ENCODE measurements at regions not wholly inside any gene's neighbourhood (a gene's known extent, or its start where the extent isn't known, plus 50 kb on each side); places are given as distances from the start of the nearest gene placed in this dataset.
"Not testable (repeated sequence)": the region's sequence is repeated elsewhere in the genome, so short reads cannot be mapped to it uniquely, and the experiment has no call there.

DNA sequence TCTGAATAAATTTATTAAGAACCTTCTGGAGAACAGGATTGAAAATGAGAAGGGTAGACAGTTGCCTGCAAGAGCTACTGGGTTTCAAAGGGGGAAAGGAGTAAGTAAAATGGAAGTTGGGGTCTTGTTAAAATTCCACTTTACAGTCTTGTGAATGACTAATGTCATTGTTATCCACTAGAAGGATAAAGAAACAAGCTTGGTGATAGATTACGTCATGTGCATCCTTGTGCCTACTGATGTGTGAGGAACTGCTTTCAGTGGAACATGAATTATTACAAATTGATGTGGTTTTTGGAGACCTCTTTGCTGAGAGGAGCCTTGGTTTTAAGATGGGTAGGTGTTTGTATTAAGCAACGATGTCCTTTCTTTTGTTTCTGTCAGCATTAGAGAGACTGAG lies 272.5 kb upstream of the PRICKLE1 start (continued):
- TF ChIP-seq, protein P1, sequence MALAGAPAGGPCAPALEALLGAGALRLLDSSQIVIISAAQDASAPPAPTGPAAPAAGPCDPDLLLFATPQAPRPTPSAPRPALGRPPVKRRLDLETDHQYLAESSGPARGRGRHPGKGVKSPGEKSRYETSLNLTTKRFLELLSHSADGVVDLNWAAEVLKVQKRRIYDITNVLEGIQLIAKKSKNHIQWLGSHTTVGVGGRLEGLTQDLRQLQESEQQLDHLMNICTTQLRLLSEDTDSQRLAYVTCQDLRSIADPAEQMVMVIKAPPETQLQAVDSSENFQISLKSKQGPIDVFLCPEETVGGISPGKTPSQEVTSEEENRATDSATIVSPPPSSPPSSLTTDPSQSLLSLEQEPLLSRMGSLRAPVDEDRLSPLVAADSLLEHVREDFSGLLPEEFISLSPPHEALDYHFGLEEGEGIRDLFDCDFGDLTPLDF (CRISPR knock-in tag; IDR thresholded peaks at IDR 0.05) = no peak
- TF ChIP-seq SP1 (CRISPR knock-in tag; conservative IDR thresholded peaks at IDR 0.05) (no peak), OVOL2 (CRISPR knock-in tag; IDR thresholded peaks at IDR 0.05; ENCODE audit: borderline replicate concordance) (no peak), MXD4 (CRISPR knock-in tag; IDR thresholded peaks at IDR 0.05; ENCODE audit: borderline replicate concordance) (no peak), ZNF138 (CRISPR knock-in tag; conservative IDR thresholded peaks at IDR 0.05) (no peak), KAT7 (CRISPR knock-in tag; IDR thresholded peaks at IDR 0.05; ENCODE audit: borderline replicate concordance) (no peak)
- TF ChIP-seq, protein P2, sequence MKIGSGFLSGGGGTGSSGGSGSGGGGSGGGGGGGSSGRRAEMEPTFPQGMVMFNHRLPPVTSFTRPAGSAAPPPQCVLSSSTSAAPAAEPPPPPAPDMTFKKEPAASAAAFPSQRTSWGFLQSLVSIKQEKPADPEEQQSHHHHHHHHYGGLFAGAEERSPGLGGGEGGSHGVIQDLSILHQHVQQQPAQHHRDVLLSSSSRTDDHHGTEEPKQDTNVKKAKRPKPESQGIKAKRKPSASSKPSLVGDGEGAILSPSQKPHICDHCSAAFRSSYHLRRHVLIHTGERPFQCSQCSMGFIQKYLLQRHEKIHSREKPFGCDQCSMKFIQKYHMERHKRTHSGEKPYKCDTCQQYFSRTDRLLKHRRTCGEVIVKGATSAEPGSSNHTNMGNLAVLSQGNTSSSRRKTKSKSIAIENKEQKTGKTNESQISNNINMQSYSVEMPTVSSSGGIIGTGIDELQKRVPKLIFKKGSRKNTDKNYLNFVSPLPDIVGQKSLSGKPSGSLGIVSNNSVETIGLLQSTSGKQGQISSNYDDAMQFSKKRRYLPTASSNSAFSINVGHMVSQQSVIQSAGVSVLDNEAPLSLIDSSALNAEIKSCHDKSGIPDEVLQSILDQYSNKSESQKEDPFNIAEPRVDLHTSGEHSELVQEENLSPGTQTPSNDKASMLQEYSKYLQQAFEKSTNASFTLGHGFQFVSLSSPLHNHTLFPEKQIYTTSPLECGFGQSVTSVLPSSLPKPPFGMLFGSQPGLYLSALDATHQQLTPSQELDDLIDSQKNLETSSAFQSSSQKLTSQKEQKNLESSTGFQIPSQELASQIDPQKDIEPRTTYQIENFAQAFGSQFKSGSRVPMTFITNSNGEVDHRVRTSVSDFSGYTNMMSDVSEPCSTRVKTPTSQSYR (CRISPR knock-in tag; IDR thresholded peaks at IDR 0.05) = no peak
- TF ChIP-seq, protein P3, sequence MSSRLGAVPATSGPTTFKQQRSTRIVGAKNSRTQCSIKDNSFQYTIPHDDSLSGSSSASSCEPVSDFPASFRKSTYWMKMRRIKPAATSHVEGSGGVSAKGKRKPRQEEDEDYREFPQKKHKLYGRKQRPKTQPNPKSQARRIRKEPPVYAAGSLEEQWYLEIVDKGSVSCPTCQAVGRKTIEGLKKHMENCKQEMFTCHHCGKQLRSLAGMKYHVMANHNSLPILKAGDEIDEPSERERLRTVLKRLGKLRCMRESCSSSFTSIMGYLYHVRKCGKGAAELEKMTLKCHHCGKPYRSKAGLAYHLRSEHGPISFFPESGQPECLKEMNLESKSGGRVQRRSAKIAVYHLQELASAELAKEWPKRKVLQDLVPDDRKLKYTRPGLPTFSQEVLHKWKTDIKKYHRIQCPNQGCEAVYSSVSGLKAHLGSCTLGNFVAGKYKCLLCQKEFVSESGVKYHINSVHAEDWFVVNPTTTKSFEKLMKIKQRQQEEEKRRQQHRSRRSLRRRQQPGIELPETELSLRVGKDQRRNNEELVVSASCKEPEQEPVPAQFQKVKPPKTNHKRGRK (CRISPR knock-in tag; IDR thresholded peaks at IDR 0.05; ENCODE audit: borderline replicate concordance) = no peak
- TF ChIP-seq, protein P4, sequence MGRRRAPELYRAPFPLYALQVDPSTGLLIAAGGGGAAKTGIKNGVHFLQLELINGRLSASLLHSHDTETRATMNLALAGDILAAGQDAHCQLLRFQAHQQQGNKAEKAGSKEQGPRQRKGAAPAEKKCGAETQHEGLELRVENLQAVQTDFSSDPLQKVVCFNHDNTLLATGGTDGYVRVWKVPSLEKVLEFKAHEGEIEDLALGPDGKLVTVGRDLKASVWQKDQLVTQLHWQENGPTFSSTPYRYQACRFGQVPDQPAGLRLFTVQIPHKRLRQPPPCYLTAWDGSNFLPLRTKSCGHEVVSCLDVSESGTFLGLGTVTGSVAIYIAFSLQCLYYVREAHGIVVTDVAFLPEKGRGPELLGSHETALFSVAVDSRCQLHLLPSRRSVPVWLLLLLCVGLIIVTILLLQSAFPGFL (CRISPR knock-in tag; IDR thresholded peaks at IDR 0.05; ENCODE audit: borderline replicate concordance) = no peak
- TF ChIP-seq, protein P5, sequence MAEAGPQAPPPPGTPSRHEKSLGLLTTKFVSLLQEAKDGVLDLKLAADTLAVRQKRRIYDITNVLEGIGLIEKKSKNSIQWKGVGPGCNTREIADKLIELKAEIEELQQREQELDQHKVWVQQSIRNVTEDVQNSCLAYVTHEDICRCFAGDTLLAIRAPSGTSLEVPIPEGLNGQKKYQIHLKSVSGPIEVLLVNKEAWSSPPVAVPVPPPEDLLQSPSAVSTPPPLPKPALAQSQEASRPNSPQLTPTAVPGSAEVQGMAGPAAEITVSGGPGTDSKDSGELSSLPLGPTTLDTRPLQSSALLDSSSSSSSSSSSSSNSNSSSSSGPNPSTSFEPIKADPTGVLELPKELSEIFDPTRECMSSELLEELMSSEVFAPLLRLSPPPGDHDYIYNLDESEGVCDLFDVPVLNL (CRISPR knock-in tag; IDR thresholded peaks at IDR 0.05; ENCODE audit: borderline replicate concordance, low read depth) = no peak

DNA sequence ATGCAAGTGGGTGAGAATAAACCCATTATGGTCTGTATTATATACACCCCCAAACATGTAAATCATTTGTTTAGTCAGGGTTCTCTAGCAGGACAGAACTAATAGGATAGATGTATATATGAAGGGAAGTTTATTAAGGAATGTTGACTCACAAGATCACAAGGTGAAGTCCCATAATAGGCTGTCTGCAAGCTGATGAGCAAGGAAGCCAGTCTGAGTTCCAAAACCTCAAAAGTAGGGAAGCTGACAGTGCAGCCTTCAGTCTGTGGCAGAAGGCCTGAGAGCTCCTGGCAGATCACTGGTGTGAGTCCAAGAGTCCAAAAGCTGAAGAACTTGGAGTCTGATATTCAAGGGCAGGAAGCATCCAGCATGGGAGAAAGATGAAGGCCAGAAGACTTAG lies 270.8 kb upstream of the PRICKLE1 start:
- POLR2A ChIA-PET; H3K4me3 Mint-ChIP-seq; H3K9me3 Mint-ChIP-seq; H3K27me3 Mint-ChIP-seq (ENCODE audit: low read depth); H3K27ac Mint-ChIP-seq; DNase-seq (ENCODE audit: low spot score); H3K36me3 Mint-ChIP-seq; ATAC-seq; CTCF ChIA-PET; H3K4me1 Mint-ChIP-seq: not testable (repeated sequence)

DNA sequence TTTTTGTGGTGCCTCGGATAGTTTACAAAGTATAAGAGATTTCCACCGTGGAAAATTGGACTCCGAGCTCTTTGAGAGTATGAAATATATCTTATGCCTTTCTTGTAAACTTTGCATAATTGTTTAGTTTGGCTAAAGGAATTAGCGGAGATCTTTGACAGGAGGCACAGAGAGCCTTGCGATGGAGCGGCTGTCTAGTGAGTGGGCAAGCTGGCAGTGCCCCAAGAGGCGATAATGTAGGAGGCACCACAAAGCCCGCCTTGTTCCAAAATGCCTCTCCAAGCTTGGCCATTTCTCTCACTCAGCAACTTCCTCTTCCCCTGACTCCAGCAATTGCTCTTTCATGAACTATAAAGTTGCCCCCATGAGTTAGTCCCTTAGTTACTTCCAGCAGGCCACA lies 270.1 kb upstream of the PRICKLE1 start:
- CTCF ChIA-PET = interaction anchor here (0.6 to 0.7 kb wide), 2 partner anchors 221 to 376 kb away, joined by 3 read pairs; no protein-coding TSS in a partner anchor
- ATAC-seq = no peak
- TF ChIP-seq FOXK1 (CRISPR knock-in tag; IDR thresholded peaks at IDR 0.05) = no peak
- TF ChIP-seq, protein P4 (CRISPR knock-in tag; IDR thresholded peaks at IDR 0.05; ENCODE audit: borderline replicate concordance) = no peak
- no peak for TF ChIP-seq MXD4 (CRISPR knock-in tag; IDR thresholded peaks at IDR 0.05; ENCODE audit: borderline replicate concordance)
- no peak for TF ChIP-seq HMGA2 (CRISPR knock-in tag; IDR thresholded peaks at IDR 0.05)
- TF ChIP-seq ZNF416 (CRISPR knock-in tag; IDR thresholded peaks at IDR 0.05) = no peak
- TF ChIP-seq EMX1 (CRISPR knock-in tag; IDR thresholded peaks at IDR 0.05) = no peak
- TF ChIP-seq NFYB (CRISPR knock-in tag; conservative IDR thresholded peaks at IDR 0.05; ENCODE audit: low read depth) = no peak
- no peak for TF ChIP-seq NFATC4 (CRISPR knock-in tag; IDR thresholded peaks at IDR 0.05)
- no peak for TF ChIP-seq JAZF1 (CRISPR knock-in tag; IDR thresholded peaks at IDR 0.05)
- TF ChIP-seq, protein P6, sequence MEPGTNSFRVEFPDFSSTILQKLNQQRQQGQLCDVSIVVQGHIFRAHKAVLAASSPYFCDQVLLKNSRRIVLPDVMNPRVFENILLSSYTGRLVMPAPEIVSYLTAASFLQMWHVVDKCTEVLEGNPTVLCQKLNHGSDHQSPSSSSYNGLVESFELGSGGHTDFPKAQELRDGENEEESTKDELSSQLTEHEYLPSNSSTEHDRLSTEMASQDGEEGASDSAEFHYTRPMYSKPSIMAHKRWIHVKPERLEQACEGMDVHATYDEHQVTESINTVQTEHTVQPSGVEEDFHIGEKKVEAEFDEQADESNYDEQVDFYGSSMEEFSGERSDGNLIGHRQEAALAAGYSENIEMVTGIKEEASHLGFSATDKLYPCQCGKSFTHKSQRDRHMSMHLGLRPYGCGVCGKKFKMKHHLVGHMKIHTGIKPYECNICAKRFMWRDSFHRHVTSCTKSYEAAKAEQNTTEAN (CRISPR knock-in tag; IDR thresholded peaks at IDR 0.05) = no peak
- TF ChIP-seq, protein P7, sequence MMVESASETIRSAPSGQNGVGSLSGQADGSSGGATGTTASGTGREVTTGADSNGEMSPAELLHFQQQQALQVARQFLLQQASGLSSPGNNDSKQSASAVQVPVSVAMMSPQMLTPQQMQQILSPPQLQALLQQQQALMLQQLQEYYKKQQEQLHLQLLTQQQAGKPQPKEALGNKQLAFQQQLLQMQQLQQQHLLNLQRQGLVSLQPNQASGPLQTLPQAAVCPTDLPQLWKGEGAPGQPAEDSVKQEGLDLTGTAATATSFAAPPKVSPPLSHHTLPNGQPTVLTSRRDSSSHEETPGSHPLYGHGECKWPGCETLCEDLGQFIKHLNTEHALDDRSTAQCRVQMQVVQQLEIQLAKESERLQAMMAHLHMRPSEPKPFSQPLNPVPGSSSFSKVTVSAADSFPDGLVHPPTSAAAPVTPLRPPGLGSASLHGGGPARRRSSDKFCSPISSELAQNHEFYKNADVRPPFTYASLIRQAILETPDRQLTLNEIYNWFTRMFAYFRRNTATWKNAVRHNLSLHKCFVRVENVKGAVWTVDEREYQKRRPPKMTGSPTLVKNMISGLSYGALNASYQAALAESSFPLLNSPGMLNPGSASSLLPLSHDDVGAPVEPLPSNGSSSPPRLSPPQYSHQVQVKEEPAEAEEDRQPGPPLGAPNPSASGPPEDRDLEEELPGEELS (CRISPR knock-in tag; IDR thresholded peaks at IDR 0.05) = no peak
- TF ChIP-seq, protein P8, sequence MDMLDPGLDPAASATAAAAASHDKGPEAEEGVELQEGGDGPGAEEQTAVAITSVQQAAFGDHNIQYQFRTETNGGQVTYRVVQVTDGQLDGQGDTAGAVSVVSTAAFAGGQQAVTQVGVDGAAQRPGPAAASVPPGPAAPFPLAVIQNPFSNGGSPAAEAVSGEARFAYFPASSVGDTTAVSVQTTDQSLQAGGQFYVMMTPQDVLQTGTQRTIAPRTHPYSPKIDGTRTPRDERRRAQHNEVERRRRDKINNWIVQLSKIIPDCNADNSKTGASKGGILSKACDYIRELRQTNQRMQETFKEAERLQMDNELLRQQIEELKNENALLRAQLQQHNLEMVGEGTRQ (CRISPR knock-in tag; IDR thresholded peaks at IDR 0.05) = no peak

More for the DNA sequence above, 270.1 kb upstream of the PRICKLE1 start:
- Mint-ChIP-seq H3K4me1 (no peaks in the 10 kb centered on the region; the same call in 1 of the 2 replicates), H3K4me3 (no peak overlapping the region), H3K27ac (no peak overlapping the region), H3K9me3 (no peaks in the 10 kb centered on the region), H3K36me3 (no peaks in the 10 kb centered on the region), H3K27me3 (ENCODE audit: low read depth) (no peaks in the 10 kb centered on the region)
- no peak for DNase-seq (ENCODE audit: low spot score)
- POLR2A ChIA-PET = no interaction called here

Data from WTC11 (cell line).